ENCODE measurements at regions not wholly inside any gene's neighbourhood (a gene's known extent, or its start where the extent isn't known, plus 50 kb on each side); places are given as distances from the start of the nearest gene placed in this dataset.

DNA sequence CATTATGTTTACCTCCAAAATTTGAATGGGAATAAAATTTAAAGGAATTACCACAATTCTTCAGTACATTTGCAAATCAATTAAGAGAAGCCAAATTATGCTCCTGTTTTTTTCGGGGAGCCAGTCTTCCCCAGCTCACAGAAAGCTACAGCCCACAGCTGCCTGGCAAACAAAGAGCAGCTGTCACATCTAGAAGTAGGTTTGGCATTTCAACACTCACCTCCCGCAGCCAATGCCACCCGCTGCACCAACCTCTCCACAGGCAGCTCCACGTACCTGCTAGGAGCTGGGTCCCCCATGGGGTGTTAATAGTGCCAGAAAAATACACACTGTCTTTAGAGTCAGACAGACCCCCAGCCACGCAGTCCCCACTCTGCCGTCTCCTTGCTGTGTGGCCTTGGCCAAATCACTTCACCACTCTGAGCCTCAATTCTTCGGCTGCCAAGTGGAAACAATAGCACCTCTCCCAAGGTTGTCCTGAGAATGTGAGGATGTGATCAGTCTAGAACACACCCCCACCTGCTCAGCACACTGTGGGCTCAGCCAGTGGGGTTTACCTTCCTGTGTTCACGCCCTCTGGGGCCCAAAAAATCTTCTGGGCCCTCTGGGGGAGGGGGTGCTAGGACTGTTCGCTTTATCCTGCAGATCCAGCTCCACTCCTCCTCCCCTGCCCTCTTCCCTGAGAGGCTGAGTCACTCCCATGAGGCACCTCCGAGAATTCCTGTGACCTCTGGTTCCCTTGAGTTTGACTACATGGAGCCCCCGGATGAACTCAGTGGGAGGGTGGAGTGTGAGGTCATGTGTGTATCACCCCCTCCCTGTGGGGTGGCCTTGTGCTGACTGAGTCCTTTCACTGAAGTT is 204.3 kb upstream of the GRIK3 start:
- Histone ChIP-seq H3K79me2 (ENCODE audit: insufficient read depth, low read length) (no peaks in the 10 kb centered on the region), H3K36me3 (ENCODE audit: control insufficient read depth in 1 of 2, insufficient read depth in 2 of 2, low read length in 2 of 2) (no peaks in the 10 kb centered on the region), H3K4me3 (replicated peaks in 1 of 2; ENCODE audit: low read depth in 1 of 2, low read length in 2 of 2) (no peak overlapping the region), H3K27me3 (ENCODE audit: insufficient read depth, low read length) (peaks cover 48% of the 10 kb centered on the region), H4K20me1 (ENCODE audit: insufficient read depth) (no peaks in the 10 kb centered on the region), H3K4me1 (ENCODE audit: control insufficient read depth in 1 of 2, insufficient read depth in 2 of 2, low read length in 2 of 2) (no peaks in the 10 kb centered on the region), H3K9ac (ENCODE audit: low read length) (no peak overlapping the region), H3K9me2 (ENCODE audit: insufficient read depth) (no peaks in the 10 kb centered on the region), H3K9me3 (ENCODE audit: control insufficient read depth in 1 of 2, insufficient read depth in 1 of 2, low read depth in 1 of 2, low read length in 2 of 2) (no peaks in the 10 kb centered on the region), H3K27ac (ENCODE audit: low read depth, low read length) (no peak overlapping the region), H2AFZ (ENCODE audit: low read depth, low read length, poor library complexity, severe bottlenecking) (no peak overlapping the region), H3K4me2 (ENCODE audit: low read length) (no peak overlapping the region)
- CTCF ChIA-PET: no interaction called here
- intact Hi-C loops (cut with micrococcal nuclease): no loop called here
- DNase-seq (ENCODE audit: low read depth, low spot score) (no peak), ATAC-seq (no peak)
- no TSS peak for BruUV-seq (replicated peaks)
- POLR2A ChIA-PET: no interaction called here
- RAD21 ChIA-PET (ENCODE audit: low non-redundant PET in 1 of 2, low total read pairs in 2 of 2, uncharacterized antibody in 2 of 2, unreplicated experiment in 2 of 2): no interaction called here
- TF ChIP-seq ZFX (IDR thresholded peaks at IDR 0.05): no peak
- no peak for TF ChIP-seq EZH2phosphoT487 (IDR thresholded peaks at IDR 0.05; ENCODE audit: borderline replicate concordance)
- no peak for TF ChIP-seq YY1 (IDR thresholded peaks at IDR 0.05; ENCODE audit: extremely low read depth, insufficient replicate concordance, low read depth, low read length)
- TF ChIP-seq, protein P1, sequence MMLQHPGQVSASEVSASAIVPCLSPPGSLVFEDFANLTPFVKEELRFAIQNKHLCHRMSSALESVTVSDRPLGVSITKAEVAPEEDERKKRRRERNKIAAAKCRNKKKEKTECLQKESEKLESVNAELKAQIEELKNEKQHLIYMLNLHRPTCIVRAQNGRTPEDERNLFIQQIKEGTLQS (IDR thresholded peaks at IDR 0.05): no peak
- TF ChIP-seq CBX3 (IDR thresholded peaks at IDR 0.05; ENCODE audit: low read depth): no peak

DNA sequence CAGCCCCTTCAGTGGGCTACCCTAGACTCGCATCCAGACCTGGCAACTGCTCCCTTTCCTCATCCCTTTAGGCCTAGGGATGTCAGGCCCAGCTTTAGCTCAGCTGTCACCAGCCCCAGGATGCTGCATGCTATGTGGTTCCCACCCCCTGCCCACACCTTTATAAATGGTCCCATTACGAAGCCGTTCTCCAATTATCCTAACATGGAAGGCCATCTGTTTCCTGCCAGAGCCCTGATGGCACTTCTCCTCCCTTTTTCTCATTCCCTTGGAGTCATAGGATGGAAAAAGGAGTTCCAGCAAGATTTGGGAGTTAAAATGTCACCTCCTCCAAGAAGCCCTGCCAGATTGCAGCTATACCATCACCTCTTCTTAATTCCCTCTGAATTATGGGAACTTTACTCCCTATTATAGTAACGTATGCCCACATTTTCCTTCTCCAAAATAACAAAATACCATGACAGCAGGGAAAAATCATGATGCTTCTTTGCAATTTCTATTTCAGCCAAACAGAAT is 205.0 kb upstream of the GRIK3 start:
- CTCF ChIA-PET: no interaction called here
- Histone ChIP-seq H3K4me1 (ENCODE audit: control insufficient read depth in 1 of 2, insufficient read depth in 2 of 2, low read length in 2 of 2) (no peaks in the 10 kb centered on the region), H3K27ac (ENCODE audit: low read depth, low read length) (no peak overlapping the region), H3K9me2 (ENCODE audit: insufficient read depth) (no peaks in the 10 kb centered on the region), H3K79me2 (ENCODE audit: insufficient read depth, low read length) (no peaks in the 10 kb centered on the region), H3K27me3 (ENCODE audit: insufficient read depth, low read length) (peaks cover 44% of the 10 kb centered on the region), H3K36me3 (ENCODE audit: control insufficient read depth in 1 of 2, insufficient read depth in 2 of 2, low read length in 2 of 2) (no peaks in the 10 kb centered on the region), H3K4me2 (ENCODE audit: low read length) (no peak overlapping the region), H3K9me3 (ENCODE audit: control insufficient read depth in 1 of 2, insufficient read depth in 1 of 2, low read depth in 1 of 2, low read length in 2 of 2) (no peaks in the 10 kb centered on the region), H3K9ac (ENCODE audit: low read length) (no peak overlapping the region), H3K4me3 (replicated peaks in 1 of 2; ENCODE audit: low read depth in 1 of 2, low read length in 2 of 2) (no peak overlapping the region), H4K20me1 (ENCODE audit: insufficient read depth) (no peaks in the 10 kb centered on the region), H2AFZ (ENCODE audit: low read depth, low read length, poor library complexity, severe bottlenecking) (no peak overlapping the region)
- no peak for TF ChIP-seq YY1 (IDR thresholded peaks at IDR 0.05; ENCODE audit: extremely low read depth, insufficient replicate concordance, low read depth, low read length)
- TF ChIP-seq, protein P2, sequence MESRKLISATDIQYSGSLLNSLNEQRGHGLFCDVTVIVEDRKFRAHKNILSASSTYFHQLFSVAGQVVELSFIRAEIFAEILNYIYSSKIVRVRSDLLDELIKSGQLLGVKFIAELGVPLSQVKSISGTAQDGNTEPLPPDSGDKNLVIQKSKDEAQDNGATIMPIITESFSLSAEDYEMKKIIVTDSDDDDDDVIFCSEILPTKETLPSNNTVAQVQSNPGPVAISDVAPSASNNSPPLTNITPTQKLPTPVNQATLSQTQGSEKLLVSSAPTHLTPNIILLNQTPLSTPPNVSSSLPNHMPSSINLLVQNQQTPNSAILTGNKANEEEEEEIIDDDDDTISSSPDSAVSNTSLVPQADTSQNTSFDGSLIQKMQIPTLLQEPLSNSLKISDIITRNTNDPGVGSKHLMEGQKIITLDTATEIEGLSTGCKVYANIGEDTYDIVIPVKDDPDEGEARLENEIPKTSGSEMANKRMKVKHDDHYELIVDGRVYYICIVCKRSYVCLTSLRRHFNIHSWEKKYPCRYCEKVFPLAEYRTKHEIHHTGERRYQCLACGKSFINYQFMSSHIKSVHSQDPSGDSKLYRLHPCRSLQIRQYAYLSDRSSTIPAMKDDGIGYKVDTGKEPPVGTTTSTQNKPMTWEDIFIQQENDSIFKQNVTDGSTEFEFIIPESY (IDR thresholded peaks at IDR 0.05; ENCODE audit: extremely low read depth, insufficient replicate concordance, low read length): no peak
- no peak for TF ChIP-seq SIN3A (IDR thresholded peaks at IDR 0.05; ENCODE audit: low read depth)
- TF ChIP-seq, protein P3, sequence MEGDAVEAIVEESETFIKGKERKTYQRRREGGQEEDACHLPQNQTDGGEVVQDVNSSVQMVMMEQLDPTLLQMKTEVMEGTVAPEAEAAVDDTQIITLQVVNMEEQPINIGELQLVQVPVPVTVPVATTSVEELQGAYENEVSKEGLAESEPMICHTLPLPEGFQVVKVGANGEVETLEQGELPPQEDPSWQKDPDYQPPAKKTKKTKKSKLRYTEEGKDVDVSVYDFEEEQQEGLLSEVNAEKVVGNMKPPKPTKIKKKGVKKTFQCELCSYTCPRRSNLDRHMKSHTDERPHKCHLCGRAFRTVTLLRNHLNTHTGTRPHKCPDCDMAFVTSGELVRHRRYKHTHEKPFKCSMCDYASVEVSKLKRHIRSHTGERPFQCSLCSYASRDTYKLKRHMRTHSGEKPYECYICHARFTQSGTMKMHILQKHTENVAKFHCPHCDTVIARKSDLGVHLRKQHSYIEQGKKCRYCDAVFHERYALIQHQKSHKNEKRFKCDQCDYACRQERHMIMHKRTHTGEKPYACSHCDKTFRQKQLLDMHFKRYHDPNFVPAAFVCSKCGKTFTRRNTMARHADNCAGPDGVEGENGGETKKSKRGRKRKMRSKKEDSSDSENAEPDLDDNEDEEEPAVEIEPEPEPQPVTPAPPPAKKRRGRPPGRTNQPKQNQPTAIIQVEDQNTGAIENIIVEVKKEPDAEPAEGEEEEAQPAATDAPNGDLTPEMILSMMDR (IDR thresholded peaks at IDR 0.05 in 2 of 3, conservative IDR thresholded peaks at IDR 0.05 in 1 of 3; ENCODE audit: borderline replicate concordance in 1 of 3, insufficient read depth in 1 of 3, low read depth in 2 of 3, low read length in 2 of 3): no peak
- TF ChIP-seq RAD21 (IDR thresholded peaks at IDR 0.05; ENCODE audit: low read depth): no peak
- TF ChIP-seq POLR2AphosphoS5 (IDR thresholded peaks at IDR 0.05; ENCODE audit: low read depth, low read length): no peak
- no peak for TF ChIP-seq FOSL1 (IDR thresholded peaks at IDR 0.05; ENCODE audit: low read depth)
- intact Hi-C loops (cut with micrococcal nuclease): no loop called here
- RAD21 ChIA-PET (ENCODE audit: low non-redundant PET in 1 of 2, low total read pairs in 2 of 2, uncharacterized antibody in 2 of 2, unreplicated experiment in 2 of 2): no interaction called here
- no peak for DNase-seq (ENCODE audit: low read depth, low spot score)
- no peak for ATAC-seq
- no TSS peak for BruUV-seq (replicated peaks)
- POLR2A ChIA-PET: no interaction called here

Measured in HCT116 (cell line).